ENCODE measurements at regions not wholly inside any gene's neighbourhood (a gene's known extent, or its start where the extent isn't known, plus 50 kb on each side); places are given as distances from the start of the nearest gene placed in this dataset.
A peak's percentile ranks its signal among the peaks of the same experiment; 100 is the strongest.
"Not testable (repeated sequence)": the region's sequence is repeated elsewhere in the genome, so short reads cannot be mapped to it uniquely, and the experiment has no call there.

DNA sequence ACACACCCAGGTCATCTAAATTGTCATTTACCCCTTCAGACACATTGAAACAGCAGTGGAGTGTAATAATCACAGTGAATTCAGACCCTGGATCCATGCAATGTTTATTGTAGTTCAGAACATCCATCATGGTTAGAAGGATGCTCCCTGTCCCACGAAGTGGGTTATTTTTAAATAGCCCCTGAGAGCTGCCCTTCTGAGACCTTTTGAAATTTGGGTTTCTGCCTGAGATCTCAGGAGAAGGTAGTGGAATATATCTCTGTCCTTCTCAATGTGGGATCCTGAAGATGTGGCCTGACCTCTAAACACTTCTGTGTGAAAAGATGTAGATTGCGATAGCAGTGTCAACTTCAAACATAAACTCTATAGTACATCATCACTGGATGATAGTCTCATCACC is 1080.6 kb downstream of the TMEM121 start:
- no peaks in the 10 kb centered on the region for H3K4me1 ChIP-seq
- H3K36me3 ChIP-seq (ENCODE audit: low read depth, missing control alignments), result no peaks in the 10 kb centered on the region
- H3K27ac ChIP-seq, result no peak overlapping the region
- no peak for DNase-seq
- TF ChIP-seq CTCF (IDR thresholded peaks at IDR 0.05) (no peak), POLR2A (IDR thresholded peaks at IDR 0.05) (no peak)
- no peaks in the 10 kb centered on the region for H3K9me3 ChIP-seq
- H3K27me3 ChIP-seq, result no peaks in the 10 kb centered on the region
- no peak overlapping the region for H3K4me3 ChIP-seq
- intact Hi-C loops (cut with DNase I; ENCODE audit: low total_unique reads), result no loop called here
- whole genome bisulfite sequencing, 2 donors, result 52 to 60% methylated on average over 2 of the region's 2 CpGs

DNA sequence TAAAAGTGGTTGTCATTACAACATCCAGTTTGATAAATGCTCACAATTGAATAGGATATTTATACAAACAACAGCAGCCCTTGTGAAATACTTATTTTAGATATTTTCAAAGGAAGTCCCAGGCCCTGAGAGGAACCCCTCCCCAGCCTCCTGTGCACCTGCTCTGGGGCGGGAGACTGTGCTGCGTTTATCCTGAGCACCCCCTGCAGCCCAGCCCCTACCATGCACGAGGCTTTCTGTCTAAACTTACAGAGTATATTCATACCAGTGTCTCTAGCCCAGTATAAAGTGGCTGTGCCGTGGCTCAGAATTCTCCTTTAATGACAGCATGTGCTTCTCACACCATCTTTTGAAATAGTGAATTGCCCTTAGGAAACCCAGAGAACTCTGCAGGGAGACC is 1084.3 kb downstream of the TMEM121 start:
- no peaks in the 10 kb centered on the region for H3K9me3 ChIP-seq
- TF ChIP-seq POLR2A (IDR thresholded peaks at IDR 0.05), result no peak
- TF ChIP-seq CTCF (IDR thresholded peaks at IDR 0.05), result no peak
- no peaks in the 10 kb centered on the region for H3K36me3 ChIP-seq (ENCODE audit: low read depth, missing control alignments)
- no peak for DNase-seq
- no peak overlapping the region for H3K4me3 ChIP-seq
- H3K27me3 ChIP-seq, result no peaks in the 10 kb centered on the region
- intact Hi-C loops (cut with DNase I; ENCODE audit: low total_unique reads), result no loop called here
- no peaks in the 10 kb centered on the region for H3K4me1 ChIP-seq
- no peak overlapping the region for H3K27ac ChIP-seq
- WGBS, 2 donors, result 38 to 60% methylated on average over 4 of the region's 4 CpGs

DNA sequence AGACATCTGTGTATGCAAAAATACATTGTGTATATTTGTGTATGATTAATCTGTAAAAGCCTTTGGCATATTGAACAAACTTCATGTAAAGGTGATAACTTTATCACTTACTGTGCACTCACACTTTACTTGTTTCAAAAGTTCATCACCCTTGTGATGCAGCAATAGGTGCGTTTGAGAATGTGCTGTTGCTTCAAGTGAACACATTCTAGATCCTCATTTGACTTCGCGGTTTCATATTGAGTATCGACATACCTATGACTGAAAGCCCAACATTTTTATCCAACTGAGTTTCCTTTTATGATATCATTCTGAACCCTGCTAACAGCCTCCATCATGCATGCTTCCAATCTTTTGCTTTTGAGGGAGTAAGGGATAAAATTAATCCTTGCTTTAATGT is 1086.9 kb downstream of the TMEM121 start:
- Histone ChIP-seq H3K27me3 (no peaks in the 10 kb centered on the region), H3K4me1 (no peaks in the 10 kb centered on the region), H3K36me3 (ENCODE audit: low read depth, missing control alignments) (no peaks in the 10 kb centered on the region), H3K9me3 (no peaks in the 10 kb centered on the region), H3K27ac (no peak overlapping the region), H3K4me3 (no peak overlapping the region)
- intact Hi-C loops (cut with DNase I; ENCODE audit: low total_unique reads), result no loop called here
- TF ChIP-seq CTCF (IDR thresholded peaks at IDR 0.05) (no peak), POLR2A (IDR thresholded peaks at IDR 0.05) (no peak)
- no peak for DNase-seq
- 62 to 78% methylated on average over 4 of the region's 4 CpGs for WGBS, 2 donors

- 30 to 34% methylated on average over 7 to 9 of the region's 9 CpGs for WGBS, 2 donors
- H3K4me1 ChIP-seq; intact Hi-C loops (cut with DNase I; ENCODE audit: low total_unique reads); H3K27me3 ChIP-seq; H3K36me3 ChIP-seq (ENCODE audit: low read depth, missing control alignments); H3K9me3 ChIP-seq; H3K27ac ChIP-seq; H3K4me3 ChIP-seq: not testable (repeated sequence)
- peak; percentile 92 for DNase-seq
- TF ChIP-seq CTCF (IDR thresholded peaks at IDR 0.05), result peak; percentile 13 to 78 (median 55)
These were observed 1092.1 kb downstream of the TMEM121 start for GRCh38 chr14:106618471-106618951.

DNA sequence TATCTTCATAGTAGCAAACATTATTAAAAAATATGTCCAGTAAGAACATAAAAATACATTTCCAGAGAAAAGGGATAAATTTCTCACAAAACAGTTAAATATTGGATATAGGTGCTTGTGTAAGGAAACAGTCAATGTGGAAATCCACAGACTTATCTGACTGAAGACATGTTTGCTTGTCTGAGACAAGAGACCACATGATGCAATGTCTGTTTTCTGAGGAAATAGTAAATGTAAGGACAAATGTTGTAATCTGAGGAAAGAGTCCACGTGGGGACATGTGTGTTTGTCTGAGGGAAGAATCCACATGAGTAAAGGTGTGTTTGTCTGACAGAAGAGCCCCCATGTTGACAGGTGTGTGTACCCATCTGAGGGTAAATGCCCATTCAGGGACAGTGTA is 1093.2 kb downstream of the TMEM121 start:
- 23 to 50% methylated on average over 1 of the region's 1 CpG for WGBS, 2 donors
- no peak for DNase-seq
- H3K27me3 ChIP-seq, result no peaks in the 10 kb centered on the region
- H3K9me3 ChIP-seq, result no peaks in the 10 kb centered on the region
- no peaks in the 10 kb centered on the region for H3K4me1 ChIP-seq
- no peak overlapping the region for H3K4me3 ChIP-seq
- no peak for TF ChIP-seq CTCF (IDR thresholded peaks at IDR 0.05)
- TF ChIP-seq POLR2A (IDR thresholded peaks at IDR 0.05), result no peak
- H3K36me3 ChIP-seq (ENCODE audit: low read depth, missing control alignments), result no peaks in the 10 kb centered on the region
- no peak overlapping the region for H3K27ac ChIP-seq
- intact Hi-C loops (cut with DNase I; ENCODE audit: low total_unique reads), result no loop called here

Data from testis (tissue), 2 donors.